SH-SY5Y (cell line): ENCODE measurements at regions not wholly inside any gene's neighbourhood (a gene's known extent, or its start where the extent isn't known, plus 50 kb on each side); places are given as distances from the start of the nearest gene placed in this dataset.

Experiments
- GATA2 ChIP-seq: IDR thresholded peaks from 2 replicates; pipeline ENCODE4 v1.6.1; 2011; ENCODE audit warnings: mild to moderate bottlenecking, low read depth, low read length
- GATA3 ChIP-seq: IDR thresholded peaks from 2 replicates; pipeline ENCODE4 v1.6.1; 2011; ENCODE audit warnings: low read depth, mild to moderate bottlenecking, low read length, moderate library complexity

- no peak for TF ChIP-seq GATA2
- no peak for TF ChIP-seq GATA3
Measured at GRCh38 chr10:55873485-55873884, 487.6 kb downstream of the ZWINT start.

- TF ChIP-seq GATA2 (no peak), GATA3 (no peak)
Measured at GRCh38 chr10:55870186-55870585, 490.9 kb downstream of the ZWINT start.

- no peak for TF ChIP-seq GATA2
- TF ChIP-seq GATA3: no peak
Measured at GRCh38 chr10:55867848-55868247, 493.2 kb downstream of the ZWINT start.

- TF ChIP-seq GATA3 (no peak), GATA2 (no peak)
Measured at GRCh38 chr10:55858730-55859129, 502.3 kb downstream of the ZWINT start.

GRCh38 chr10:55852900-55853299, 508.2 kb downstream of the ZWINT start:
- TF ChIP-seq GATA2 (no peak), GATA3 (no peak)

- TF ChIP-seq GATA2 (no peak), GATA3 (no peak)
Measured at GRCh38 chr10:55837273-55837672, 523.8 kb downstream of the ZWINT start.

- TF ChIP-seq GATA3 (no peak), GATA2 (no peak)
Measured at GRCh38 chr10:55822096-55822495, 539.0 kb downstream of the ZWINT start.

- TF ChIP-seq GATA3 (no peak), GATA2 (no peak)
Measured at GRCh38 chr10:55820478-55820877, 540.6 kb downstream of the ZWINT start.

- TF ChIP-seq GATA2 (no peak), GATA3 (no peak)
Measured at GRCh38 chr10:55820071-55820470, 541.0 kb downstream of the ZWINT start.

- no peak for TF ChIP-seq GATA2
- no peak for TF ChIP-seq GATA3
Measured at GRCh38 chr10:55813451-55814170, 547.4 kb downstream of the ZWINT start.

GRCh38 chr10:55803055-55803454, 558.0 kb downstream of the ZWINT start:
- TF ChIP-seq GATA2 (no peak), GATA3 (no peak)

- TF ChIP-seq GATA3: no peak
- no peak for TF ChIP-seq GATA2
Measured at GRCh38 chr10:55801353-55801661, 559.8 kb downstream of the ZWINT start.

GRCh38 chr10:55800602-55801352, 560.3 kb downstream of the ZWINT start:
- TF ChIP-seq GATA3 (no peak), GATA2 (no peak)

GRCh38 chr10:55793024-55793423, 568.0 kb downstream of the ZWINT start:
- TF ChIP-seq GATA3 (no peak), GATA2 (no peak)

- no peak for TF ChIP-seq GATA3
- TF ChIP-seq GATA2: no peak
Measured at GRCh38 chr10:55786461-55787050, 574.5 kb downstream of the ZWINT start.
